ENCODE measurements at regions not wholly inside any gene's neighbourhood (a gene's known extent, or its start where the extent isn't known, plus 50 kb on each side); places are given as distances from the start of the nearest gene placed in this dataset.

DNA sequence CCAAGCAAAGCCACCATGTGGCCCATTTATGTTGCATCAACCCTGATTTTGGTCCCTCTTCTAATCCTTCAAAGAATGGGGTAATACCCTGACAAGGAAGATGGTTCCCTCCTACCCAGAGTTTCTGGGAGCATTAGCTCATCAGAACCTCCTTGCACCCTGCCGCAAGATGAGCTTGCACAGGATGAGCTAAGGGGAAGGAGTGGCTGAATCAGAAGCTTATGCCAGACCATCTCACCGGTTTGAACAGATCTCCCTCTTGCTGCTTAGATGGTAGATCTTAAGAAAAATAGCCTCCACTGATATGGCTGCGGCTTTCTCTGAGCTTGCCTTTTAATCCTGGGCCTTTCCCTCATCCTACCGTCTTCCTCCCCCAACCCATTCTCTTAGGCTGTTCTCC is 175.1 kb downstream of the SOX9 start:
- Histone ChIP-seq H3K36me3 (ENCODE audit: control insufficient read depth, insufficient read depth, low read length) (no peaks in the 10 kb centered on the region), H3K27me3 (replicated peaks; ENCODE audit: control insufficient read depth, insufficient read depth, low read length) (no peaks in the 10 kb centered on the region; the same call in none of the 2 replicates), H3K4me3 (replicated peaks; ENCODE audit: low read depth, low read length) (no peak overlapping the region)
- TF ChIP-seq, protein P1, sequence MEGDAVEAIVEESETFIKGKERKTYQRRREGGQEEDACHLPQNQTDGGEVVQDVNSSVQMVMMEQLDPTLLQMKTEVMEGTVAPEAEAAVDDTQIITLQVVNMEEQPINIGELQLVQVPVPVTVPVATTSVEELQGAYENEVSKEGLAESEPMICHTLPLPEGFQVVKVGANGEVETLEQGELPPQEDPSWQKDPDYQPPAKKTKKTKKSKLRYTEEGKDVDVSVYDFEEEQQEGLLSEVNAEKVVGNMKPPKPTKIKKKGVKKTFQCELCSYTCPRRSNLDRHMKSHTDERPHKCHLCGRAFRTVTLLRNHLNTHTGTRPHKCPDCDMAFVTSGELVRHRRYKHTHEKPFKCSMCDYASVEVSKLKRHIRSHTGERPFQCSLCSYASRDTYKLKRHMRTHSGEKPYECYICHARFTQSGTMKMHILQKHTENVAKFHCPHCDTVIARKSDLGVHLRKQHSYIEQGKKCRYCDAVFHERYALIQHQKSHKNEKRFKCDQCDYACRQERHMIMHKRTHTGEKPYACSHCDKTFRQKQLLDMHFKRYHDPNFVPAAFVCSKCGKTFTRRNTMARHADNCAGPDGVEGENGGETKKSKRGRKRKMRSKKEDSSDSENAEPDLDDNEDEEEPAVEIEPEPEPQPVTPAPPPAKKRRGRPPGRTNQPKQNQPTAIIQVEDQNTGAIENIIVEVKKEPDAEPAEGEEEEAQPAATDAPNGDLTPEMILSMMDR (IDR thresholded peaks at IDR 0.05; ENCODE audit: insufficient read depth, low read length, poor library complexity, severe bottlenecking), result no peak
- DNase-seq (ENCODE audit: extremely low read depth, insufficient read length), result no peak

DNA sequence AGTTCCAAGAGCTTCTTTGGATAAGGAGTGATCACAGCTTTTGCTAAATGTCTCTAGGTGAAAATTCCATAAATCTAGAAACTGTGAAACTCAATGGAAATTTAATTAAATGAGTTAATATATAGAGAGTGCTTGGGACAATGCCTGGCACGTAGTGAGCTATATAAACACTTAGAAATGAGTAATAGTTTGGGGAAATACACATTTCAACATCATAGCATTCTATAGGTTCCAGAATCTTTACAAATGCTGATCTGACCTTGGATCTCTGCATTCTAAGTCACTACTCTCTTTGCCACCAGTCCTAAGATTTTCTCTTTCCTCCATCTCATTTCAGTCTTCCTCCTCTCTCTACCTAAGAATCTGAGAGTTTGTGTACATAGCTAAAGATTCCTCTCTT is 175.6 kb downstream of the SOX9 start:
- DNase-seq (ENCODE audit: extremely low read depth, insufficient read length), result no peak
- Histone ChIP-seq H3K36me3 (ENCODE audit: control insufficient read depth, insufficient read depth, low read length) (no peaks in the 10 kb centered on the region), H3K27me3 (replicated peaks; ENCODE audit: control insufficient read depth, insufficient read depth, low read length) (no peaks in the 10 kb centered on the region; the same call in none of the 2 replicates), H3K4me3 (replicated peaks; ENCODE audit: low read depth, low read length) (no peak overlapping the region)
- TF ChIP-seq, protein P1 (IDR thresholded peaks at IDR 0.05; ENCODE audit: insufficient read depth, low read length, poor library complexity, severe bottlenecking), result no peak

- no peak overlapping the region for H3K4me3 ChIP-seq (replicated peaks; ENCODE audit: low read depth, low read length)
- no peaks in the 10 kb centered on the region for H3K36me3 ChIP-seq (ENCODE audit: control insufficient read depth, insufficient read depth, low read length)
- no peak for DNase-seq (ENCODE audit: extremely low read depth, insufficient read length)
- no peaks in the 10 kb centered on the region; the same call in none of the 2 replicates for H3K27me3 ChIP-seq (replicated peaks; ENCODE audit: control insufficient read depth, insufficient read depth, low read length)
- TF ChIP-seq, protein P1 (IDR thresholded peaks at IDR 0.05; ENCODE audit: insufficient read depth, low read length, poor library complexity, severe bottlenecking), result no peak
Measured at GRCh38 chr17:72297326-72298115, 176.7 kb downstream of the SOX9 start.

- no peak for DNase-seq (ENCODE audit: extremely low read depth, insufficient read length)
- Histone ChIP-seq H3K27me3 (replicated peaks; ENCODE audit: control insufficient read depth, insufficient read depth, low read length) (no peaks in the 10 kb centered on the region; the same call in none of the 2 replicates), H3K4me3 (replicated peaks; ENCODE audit: low read depth, low read length) (no peak overlapping the region), H3K36me3 (ENCODE audit: control insufficient read depth, insufficient read depth, low read length) (no peaks in the 10 kb centered on the region)
- TF ChIP-seq, protein P1 (IDR thresholded peaks at IDR 0.05; ENCODE audit: insufficient read depth, low read length, poor library complexity, severe bottlenecking), result no peak
Measured at GRCh38 chr17:72299100-72299499, 178.3 kb downstream of the SOX9 start.

DNA sequence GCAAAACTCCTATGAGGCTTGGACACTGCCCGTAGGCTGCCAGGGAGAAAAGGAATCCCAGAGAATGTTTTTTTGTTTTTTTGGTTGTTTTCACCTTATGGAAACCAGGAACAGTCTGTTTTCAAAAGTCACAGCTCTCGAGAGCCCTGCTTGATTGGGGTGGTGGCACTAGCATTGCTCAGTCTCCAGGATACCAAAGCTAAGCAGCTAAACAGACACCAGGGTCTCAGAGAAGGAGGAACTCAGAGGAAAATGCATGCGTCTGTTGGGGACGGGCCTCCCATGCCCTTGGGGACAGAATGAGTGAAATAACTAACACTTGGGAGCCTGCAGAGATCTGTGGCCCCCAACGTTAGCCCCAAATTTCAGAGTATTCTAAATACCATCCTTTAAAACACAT is 178.8 kb downstream of the SOX9 start:
- no peak for DNase-seq (ENCODE audit: extremely low read depth, insufficient read length)
- TF ChIP-seq, protein P1 (IDR thresholded peaks at IDR 0.05; ENCODE audit: insufficient read depth, low read length, poor library complexity, severe bottlenecking), result no peak
- H3K36me3 ChIP-seq (ENCODE audit: control insufficient read depth, insufficient read depth, low read length), result no peaks in the 10 kb centered on the region
- no peaks in the 10 kb centered on the region; the same call in none of the 2 replicates for H3K27me3 ChIP-seq (replicated peaks; ENCODE audit: control insufficient read depth, insufficient read depth, low read length)
- no peak overlapping the region for H3K4me3 ChIP-seq (replicated peaks; ENCODE audit: low read depth, low read length)

All from GM06990 (cell line).